HG03342 (cell line): ENCODE measurements at regions not wholly inside any gene's neighbourhood (a gene's known extent, or its start where the extent isn't known, plus 50 kb on each side); places are given as distances from the start of the nearest gene placed in this dataset.

Experiments
- ATAC-seq: cut with Tn5 transposase; IDR thresholded peaks from one replicate; pipeline ENCODE4 v1.9.1; 2021; ENCODE audit warnings: mild to moderate bottlenecking, moderate library complexity; ENCODE audit not compliant: unreplicated experiment

DNA sequence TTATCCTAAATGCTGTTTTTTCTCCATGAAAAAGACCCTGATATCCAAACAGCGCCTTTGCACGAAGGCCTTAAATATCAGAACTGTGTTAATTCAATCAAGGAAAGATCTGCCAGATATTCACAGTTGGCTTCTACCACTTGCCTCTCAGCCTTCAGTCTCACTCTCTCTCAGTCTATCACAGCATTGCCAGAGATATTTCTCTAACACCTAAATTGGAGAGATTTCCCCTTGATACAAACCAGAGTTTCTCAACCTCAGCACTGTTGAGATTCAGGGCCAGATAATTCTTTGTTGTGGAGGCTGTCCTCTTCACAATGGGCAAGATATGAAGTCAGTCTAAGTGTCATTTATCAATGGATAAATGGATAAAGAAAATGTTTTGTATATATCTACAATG lies 454.1 kb upstream of the MAF start:
- no peak for ATAC-seq

GRCh38 chr16:80051040-80051439 lies 450.5 kb upstream of the MAF start:
- no peak for ATAC-seq

DNA sequence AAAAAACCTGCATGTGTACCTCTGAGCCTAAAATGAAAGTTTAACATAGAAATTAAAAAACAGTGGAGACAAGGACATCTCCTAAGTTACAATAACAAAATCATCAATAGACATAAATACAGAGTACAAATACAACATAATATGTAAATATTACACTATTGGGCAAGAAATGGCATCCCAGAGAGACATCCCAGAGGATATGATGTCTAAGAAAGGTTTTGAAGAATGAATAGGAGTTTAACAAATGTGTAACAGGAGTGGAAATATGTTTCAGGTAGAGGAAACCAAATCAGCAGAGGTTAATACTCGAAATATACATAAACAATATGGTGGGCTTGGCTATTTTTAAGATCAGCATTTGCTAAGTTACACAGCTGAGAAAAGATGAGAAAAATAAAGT lies 447.7 kb upstream of the MAF start:
- no peak for ATAC-seq

GRCh38 chr16:80047842-80048241 lies 447.3 kb upstream of the MAF start:
- no peak for ATAC-seq

DNA sequence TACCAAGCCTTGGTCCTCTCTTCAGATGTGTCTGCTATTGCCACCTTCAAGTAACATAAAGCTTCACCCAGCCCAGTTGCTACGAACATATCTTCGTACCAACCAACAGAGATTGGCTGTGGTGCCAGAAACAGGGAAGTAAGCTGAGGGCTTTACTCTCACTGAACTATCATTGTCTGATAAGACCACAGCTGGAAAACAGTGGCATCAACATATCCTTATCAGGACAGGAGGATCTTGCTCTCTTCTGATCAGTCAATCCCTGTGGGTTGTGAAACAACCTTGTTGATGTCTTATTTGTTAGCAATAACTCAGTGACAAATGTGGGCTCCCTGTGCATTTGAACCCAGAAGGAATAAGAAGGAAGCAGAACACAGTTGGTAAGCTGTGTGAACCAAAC lies 446.3 kb upstream of the MAF start:
- ATAC-seq: no peak

DNA sequence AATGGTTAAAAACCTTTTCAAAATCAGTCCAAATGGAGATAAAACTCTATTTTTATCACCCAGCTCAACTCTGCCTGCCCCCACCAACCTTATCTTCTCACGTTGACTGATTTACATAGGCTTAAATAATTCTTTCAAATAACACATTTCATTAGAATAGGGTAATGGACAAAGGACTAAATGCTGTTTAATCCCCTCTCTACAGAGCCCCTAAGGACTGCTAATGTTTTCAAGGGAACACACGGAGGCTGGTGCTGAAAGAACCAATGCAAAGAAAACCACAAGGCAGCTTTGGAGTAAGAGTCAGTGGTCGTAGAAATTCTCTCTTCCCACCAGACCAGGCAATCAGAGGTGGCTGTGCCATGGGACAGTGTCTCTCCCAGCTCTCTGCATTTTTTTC lies 445.7 kb upstream of the MAF start:
- no peak for ATAC-seq

- no peak for ATAC-seq
Measured at GRCh38 chr16:80045861-80046260, 445.3 kb upstream of the MAF start.

GRCh38 chr16:80041410-80041809 lies 440.9 kb upstream of the MAF start:
- ATAC-seq: no peak

GRCh38 chr16:80040814-80041213 lies 440.3 kb upstream of the MAF start:
- no peak for ATAC-seq

GRCh38 chr16:80040413-80040812 lies 439.9 kb upstream of the MAF start:
- no peak for ATAC-seq

- ATAC-seq: no peak
Measured at GRCh38 chr16:80039777-80040176, 439.2 kb upstream of the MAF start.

GRCh38 chr16:80038566-80038965 lies 438.0 kb upstream of the MAF start:
- ATAC-seq: no peak

DNA sequence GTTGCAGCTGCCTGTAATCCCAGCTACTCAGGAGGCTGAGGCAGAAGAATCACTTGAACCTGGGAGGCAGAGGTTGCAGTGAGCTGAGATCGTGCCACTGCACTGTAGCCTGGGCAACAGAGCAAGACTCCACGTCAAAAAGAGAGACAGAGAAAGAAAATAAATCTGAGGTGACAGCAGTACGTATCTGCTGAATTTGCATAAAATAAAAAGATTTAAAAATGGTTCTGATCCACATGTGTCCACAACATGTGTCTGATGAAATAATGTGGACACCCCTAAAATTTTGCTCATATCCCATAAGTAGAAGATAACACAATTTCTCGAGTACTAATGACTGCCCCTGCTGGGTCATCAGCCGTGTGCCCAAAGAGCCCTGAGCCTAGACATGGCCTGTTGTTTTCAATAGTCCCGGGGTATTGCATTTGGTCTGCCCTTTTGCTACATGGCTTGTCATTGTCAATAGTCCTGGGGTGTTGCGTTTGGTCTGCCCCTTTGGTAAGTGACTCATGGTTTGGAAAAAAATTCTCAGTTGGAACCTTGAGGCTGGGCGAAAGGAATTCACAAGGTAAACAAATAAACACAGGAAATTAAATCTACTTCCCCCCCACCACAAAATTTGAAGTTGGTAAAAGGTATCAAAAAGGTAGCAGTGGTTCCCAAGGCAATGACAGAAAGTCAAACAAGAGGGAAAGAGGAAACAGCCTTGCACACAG lies 434.6 kb upstream of the MAF start:
- no peak for ATAC-seq

- ATAC-seq: no peak
Measured at GRCh38 chr16:80034469-80034826, 433.9 kb upstream of the MAF start.

GRCh38 chr16:80033783-80034468 lies 433.4 kb upstream of the MAF start:
- ATAC-seq: no peak

GRCh38 chr16:80029761-80030481 lies 429.4 kb upstream of the MAF start:
- no peak for ATAC-seq

- no peak for ATAC-seq
Measured at GRCh38 chr16:80029381-80029630, 428.8 kb upstream of the MAF start.

- ATAC-seq: no peak
Measured at GRCh38 chr16:80028581-80029380, 428.2 kb upstream of the MAF start.

- peak; percentile 72 for ATAC-seq
Measured at GRCh38 chr16:80027007-80027965, 426.7 kb upstream of the MAF start.

DNA sequence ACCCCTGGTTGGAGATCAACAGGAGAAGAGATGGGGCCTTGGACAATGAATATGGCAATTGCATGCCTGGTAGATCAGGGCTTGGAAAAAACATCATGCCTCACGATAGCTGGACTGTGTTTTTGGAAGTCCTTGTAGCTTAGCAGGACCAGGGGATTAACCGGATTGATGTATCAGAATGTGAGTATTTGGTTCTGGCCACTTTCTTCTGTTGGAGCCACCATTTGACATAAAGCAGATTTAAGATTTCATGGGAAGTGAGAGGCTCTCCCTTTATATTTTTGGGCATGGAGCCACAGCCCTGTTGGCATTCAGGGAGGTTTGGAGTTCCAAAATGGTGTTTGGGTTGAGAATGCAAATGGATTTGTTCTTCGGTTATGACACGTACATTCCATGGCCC lies 424.7 kb upstream of the MAF start:
- ATAC-seq: no peak

DNA sequence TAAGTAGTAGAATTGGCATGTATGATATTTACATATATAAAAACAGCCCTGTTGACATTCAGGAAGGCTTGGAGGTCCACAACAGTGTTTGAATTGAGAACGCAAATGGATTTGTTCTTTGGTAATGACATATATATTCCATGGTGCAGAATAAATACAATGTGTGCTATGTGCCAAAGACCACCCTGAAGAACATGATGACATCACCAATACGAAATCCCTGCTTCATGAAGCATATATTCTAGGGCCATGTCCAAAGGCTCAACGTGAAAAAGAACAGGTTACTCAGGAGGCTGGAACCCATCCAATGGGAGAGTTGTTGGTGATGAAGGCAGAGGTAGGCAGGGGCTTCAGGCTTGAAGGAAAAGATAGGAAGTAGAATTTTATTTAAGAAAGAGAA lies 423.9 kb upstream of the MAF start:
- ATAC-seq: no peak
